ENCODE measurements at regions not wholly inside any gene's neighbourhood (a gene's known extent, or its start where the extent isn't known, plus 50 kb on each side); places are given as distances from the start of the nearest gene placed in this dataset.

DNA sequence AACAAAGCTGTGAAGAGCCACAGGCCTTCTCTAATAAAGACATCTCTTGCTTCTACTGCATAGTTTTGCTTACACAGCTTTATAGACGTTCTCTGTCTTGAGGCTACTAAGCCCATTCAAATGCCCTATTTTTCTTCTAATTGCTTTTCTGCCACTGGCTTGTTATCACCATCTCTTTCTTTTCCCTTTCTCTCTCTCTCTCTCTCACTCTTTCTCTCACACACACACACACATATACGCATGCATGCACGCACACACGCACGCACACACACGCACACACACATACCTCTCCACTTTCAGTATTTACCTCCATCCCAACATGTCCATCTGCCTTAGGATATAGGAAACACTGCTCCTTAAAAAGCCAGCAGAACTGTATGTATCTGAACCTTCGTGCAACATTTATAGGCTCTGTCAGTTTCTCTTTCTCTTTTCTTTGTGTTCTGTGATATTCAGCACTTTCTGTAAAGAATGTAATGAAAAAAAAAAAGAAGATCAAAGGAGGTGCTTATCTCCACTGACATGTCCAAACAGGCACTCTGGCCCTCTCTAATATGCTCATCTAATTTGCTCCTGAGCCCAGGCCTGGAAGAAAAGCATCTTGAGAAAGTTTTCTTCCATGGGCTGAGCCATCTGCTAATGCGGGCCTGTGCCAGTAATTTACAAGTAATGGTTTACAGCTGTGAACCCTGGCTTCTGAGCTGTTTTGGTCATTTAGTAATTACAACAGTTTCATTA lies 1046.7 kb upstream of the MAP3K7 start:
- TF ChIP-seq, protein P1, sequence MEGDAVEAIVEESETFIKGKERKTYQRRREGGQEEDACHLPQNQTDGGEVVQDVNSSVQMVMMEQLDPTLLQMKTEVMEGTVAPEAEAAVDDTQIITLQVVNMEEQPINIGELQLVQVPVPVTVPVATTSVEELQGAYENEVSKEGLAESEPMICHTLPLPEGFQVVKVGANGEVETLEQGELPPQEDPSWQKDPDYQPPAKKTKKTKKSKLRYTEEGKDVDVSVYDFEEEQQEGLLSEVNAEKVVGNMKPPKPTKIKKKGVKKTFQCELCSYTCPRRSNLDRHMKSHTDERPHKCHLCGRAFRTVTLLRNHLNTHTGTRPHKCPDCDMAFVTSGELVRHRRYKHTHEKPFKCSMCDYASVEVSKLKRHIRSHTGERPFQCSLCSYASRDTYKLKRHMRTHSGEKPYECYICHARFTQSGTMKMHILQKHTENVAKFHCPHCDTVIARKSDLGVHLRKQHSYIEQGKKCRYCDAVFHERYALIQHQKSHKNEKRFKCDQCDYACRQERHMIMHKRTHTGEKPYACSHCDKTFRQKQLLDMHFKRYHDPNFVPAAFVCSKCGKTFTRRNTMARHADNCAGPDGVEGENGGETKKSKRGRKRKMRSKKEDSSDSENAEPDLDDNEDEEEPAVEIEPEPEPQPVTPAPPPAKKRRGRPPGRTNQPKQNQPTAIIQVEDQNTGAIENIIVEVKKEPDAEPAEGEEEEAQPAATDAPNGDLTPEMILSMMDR (IDR thresholded peaks at IDR 0.05), result no peak
- TF ChIP-seq POLR2A (IDR thresholded peaks at IDR 0.05), result no peak

All from thyroid gland (tissue), 4 donors.